Transverse colon (tissue), 4 donors: ENCODE measurements at regions not wholly inside any gene's neighbourhood (a gene's known extent, or its start where the extent isn't known, plus 50 kb on each side); places are given as distances from the start of the nearest gene placed in this dataset.

Experiments
- CTCF ChIP-seq, 5 experiments: fragments of 200-600 bp in 3 of 5; fragments of 450-650 bp in 2 of 5; sonication (generic) in 3 of 5; IDR thresholded peaks; 1 replicate in 2 of 5; 2 replicates in 3 of 5; pipeline ENCODE4 v1.5.1; 2016 to 2017; ENCODE audit warnings: antibody characterized with exemption in 5 of 5, inconsistent platforms in 3 of 5, mild to moderate bottlenecking in 2 of 5, moderate library complexity in 1 of 5
- POLR2A ChIP-seq: fragments of 450-650 bp; IDR thresholded peaks from one replicate; pipeline ENCODE4 v1.6.1; 2016; ENCODE audit warnings: antibody characterized with exemption, mild to moderate bottlenecking, moderate library complexity
- POLR2AphosphoS5 ChIP-seq, 3 donors: sonication (generic); formaldehyde crosslinking; IDR thresholded peaks; one replicate each; pipeline ENCODE4 v1.6.1; 2016; ENCODE audit warnings: antibody characterized with exemption in 3 of 3

- TF ChIP-seq POLR2A (no peak), CTCF (IDR thresholded peaks at IDR 0.05) (no peak), POLR2AphosphoS5 (IDR thresholded peaks at IDR 0.05) (no peak)
These were observed 66.3 kb upstream of the GALNT5 start for GRCh38 chr2:157191186-157191585.
